GM19463 (cell line): ENCODE measurements at regions not wholly inside any gene's neighbourhood (a gene's known extent, or its start where the extent isn't known, plus 50 kb on each side); places are given as distances from the start of the nearest gene placed in this dataset.

Experiments
- ATAC-seq: cut with Tn5 transposase; IDR thresholded peaks from one replicate; pipeline ENCODE4 v1.9.1; 2021; ENCODE audit warnings: mild to moderate bottlenecking, moderate library complexity; ENCODE audit not compliant: unreplicated experiment

GRCh38 chr5:114665551-114665950, 303.7 kb downstream of the KCNN2 start:
- no peak for ATAC-seq

GRCh38 chr5:114660791-114661190, 298.9 kb downstream of the KCNN2 start:
- ATAC-seq = no peak

DNA sequence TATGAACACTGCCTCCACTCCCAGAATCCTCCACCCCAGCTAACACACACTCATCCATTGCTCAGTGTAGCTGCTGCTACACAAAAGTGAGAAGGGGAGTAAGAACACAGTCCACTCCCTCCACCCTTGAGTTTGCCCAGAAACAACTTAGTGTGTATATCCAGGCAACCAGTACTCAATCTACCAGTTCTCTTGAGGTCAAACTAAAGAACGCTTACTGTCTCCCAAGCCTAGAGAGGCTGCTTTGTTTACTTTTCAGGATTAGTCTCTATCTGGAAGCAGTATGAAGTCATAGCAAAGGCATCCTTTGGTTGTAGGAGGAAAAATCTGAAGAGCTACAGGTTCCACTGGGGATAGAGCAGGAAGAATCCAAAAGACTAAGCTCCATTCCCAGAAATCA, 296.3 kb downstream of the KCNN2 start:
- no peak for ATAC-seq

GRCh38 chr5:114657342-114658130, 295.7 kb downstream of the KCNN2 start:
- ATAC-seq = no peak

DNA sequence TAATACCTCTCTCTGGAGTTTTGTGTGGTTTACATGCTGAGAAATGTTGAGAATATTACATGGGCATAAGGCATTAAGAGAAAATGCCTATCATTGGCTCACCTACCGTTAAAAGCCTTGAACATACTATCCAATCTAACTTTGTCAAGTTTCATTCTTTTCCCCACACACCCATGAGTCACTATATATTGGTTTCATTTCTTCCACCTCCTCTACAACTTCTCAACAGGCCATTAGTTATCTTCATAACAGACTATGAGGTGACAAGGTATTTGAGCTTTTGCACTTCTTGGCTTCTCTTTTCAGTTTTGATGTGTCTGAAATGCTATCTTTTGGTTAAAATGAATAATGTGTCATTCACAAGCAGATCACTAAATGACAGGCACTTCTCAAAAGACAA, 288.0 kb downstream of the KCNN2 start:
- ATAC-seq = no peak

GRCh38 chr5:114648940-114649339, 287.1 kb downstream of the KCNN2 start:
- no peak for ATAC-seq

DNA sequence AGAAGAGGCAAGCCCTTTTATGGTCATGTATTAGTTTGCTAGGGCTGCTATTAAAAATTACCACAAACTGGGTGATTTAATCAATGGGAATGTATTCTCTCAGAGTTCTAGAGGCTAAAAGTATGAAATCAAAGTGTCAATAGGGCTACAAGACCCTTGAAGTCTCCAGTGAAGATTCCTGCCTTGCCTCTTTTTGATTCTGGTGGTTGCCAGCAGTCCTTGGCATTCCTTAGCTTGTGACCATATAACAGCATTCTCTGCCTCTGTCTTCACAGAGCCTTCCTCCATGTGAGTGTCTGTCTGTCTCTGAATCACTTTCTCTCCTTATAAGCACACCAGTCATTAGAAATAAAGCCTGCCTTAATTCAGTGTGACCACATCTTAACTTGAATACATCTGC, 282.7 kb downstream of the KCNN2 start:
- ATAC-seq = no peak

- no peak for ATAC-seq
These were observed 274.4 kb downstream of the KCNN2 start for GRCh38 chr5:114636271-114636670.

DNA sequence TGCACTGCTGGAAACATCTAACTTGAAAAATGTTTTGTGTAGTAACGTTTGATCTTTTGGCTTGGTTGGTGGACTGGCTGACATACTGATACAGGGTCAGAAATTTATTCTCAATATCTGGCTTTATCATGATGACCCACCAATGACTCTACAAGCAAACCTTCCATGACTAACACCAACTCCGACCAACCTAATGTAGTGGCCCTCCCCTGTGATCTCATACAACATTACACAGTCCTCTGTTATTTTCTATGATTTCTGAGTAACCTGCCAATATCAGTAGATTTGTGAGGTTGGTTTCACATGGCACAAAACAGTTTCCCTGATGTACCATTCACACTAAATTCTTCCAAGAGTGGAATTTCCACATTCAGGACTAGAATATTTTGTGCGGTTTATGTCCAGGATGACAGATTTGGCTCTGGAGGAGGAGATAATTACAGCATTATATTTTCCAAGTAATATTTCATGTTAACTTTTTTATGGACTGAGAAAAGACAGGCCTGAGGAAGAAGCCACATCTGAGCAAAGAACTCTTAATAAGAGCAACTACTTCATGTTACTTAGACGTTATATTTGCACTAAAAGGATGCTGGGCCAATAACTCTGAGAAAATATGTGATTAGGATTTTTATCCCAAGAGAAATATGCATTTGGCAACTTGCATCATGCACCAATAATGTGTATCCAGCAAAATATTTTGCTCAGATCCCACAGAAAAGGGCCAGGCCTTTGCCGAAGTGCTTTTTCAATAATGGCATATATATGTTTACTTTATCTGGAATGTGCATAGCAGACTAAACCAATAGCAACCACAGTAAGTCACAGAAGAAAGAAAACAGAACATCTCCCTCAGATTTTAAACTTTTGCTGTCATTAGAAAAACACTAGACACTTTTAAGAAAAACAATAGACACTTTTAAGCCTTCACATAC, 273.4 kb downstream of the KCNN2 start:
- ATAC-seq = no peak

GRCh38 chr5:114634517-114634916, 272.6 kb downstream of the KCNN2 start:
- no peak for ATAC-seq

- no peak for ATAC-seq
These were observed 250.5 kb downstream of the KCNN2 start for GRCh38 chr5:114612406-114612805.

DNA sequence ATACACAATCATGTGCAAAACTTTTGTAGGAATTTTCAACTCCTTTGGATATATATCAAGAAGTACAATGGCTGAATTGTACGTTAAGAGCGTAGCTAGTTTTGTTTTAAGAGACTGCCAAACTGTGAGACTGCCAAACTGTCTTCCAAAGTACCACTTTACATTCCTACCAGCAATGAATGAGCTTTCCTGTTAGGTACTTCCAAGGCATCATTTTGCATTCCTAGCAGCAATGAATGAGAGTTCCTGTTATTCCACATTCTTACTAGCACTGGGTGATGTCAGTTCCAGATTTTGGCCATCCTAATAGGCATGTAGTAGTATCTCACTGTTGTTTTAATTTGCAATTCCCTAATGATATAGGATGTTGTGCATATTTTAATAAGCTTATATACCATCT, 219.3 kb downstream of the KCNN2 start:
- ATAC-seq = no peak

DNA sequence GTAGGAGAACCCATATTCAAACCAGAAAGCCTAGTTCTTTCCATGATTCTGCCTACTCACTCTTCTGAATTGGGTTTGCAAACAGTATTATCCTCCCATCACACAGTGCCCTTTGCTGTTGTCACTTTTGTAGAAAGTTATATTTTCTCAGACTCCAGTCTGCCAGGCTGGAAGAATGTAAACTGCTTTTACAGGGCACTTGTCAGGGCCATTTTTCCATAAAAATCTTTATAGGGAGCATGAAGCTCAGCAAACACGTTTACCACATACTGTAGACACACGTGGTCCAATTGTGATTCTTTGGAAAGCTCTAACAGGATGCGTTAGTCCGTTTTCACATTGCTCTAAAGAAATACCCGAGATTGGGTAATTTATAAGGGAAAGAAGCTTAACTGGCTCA, 204.0 kb downstream of the KCNN2 start:
- ATAC-seq = no peak

GRCh38 chr5:114565139-114565538, 203.3 kb downstream of the KCNN2 start:
- no peak for ATAC-seq

DNA sequence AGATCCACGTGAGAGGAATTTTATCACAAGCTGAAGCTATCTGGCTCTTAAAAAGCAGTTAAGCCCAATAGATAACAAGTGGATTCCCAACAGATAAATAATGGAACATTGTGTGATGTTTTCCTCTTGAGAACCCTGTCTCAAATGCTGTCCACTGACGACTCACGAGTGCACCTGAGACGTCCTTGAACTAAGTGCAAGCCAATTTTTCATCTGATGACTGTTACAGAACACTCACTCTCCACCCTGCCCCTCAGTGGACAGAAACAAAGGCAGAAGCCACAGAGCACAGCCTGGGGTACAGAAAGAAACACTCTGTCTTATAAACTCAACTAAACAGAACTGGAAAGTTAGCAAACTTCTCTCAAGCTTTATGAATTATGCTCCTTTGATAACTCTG, 199.5 kb downstream of the KCNN2 start:
- ATAC-seq = no peak
